Gastroesophageal sphincter (tissue), 4 donors: ENCODE measurements at regions not wholly inside any gene's neighbourhood (a gene's known extent, or its start where the extent isn't known, plus 50 kb on each side); places are given as distances from the start of the nearest gene placed in this dataset.

Experiments
- ATAC-seq: fragments of 150-250 bp; one replicate; pipeline ENCODE4 v1.9.1; 2016; ENCODE audit warnings: mild to moderate bottlenecking, moderate library complexity
- H3K27ac ChIP-seq, 4 donors: fragments of 200-600 bp; sonication (generic) in 3 of 4; 1 replicate in 3 of 4; 2 replicates in 1 of 4; pipeline ENCODE4 v1.5.1; 2016 to 2019
- H3K27me3 ChIP-seq: fragments of 200-600 bp; sonication (generic); one replicate; pipeline ENCODE4 v1.5.1; 2019
- H3K36me3 ChIP-seq, 2 donors: fragments of 200-600 bp; sonication (generic); one replicate each; pipeline ENCODE4 v1.5.1; 2019; ENCODE audit warnings: control low read depth in 1 of 2
- H3K4me1 ChIP-seq, 3 donors: fragments of 200-600 bp; sonication (generic); 1 replicate in 2 of 3; 2 replicates in 1 of 3; pipeline ENCODE4 v1.5.1; 2016 to 2019; ENCODE audit warnings: control low read depth in 2 of 3
- H3K4me3 ChIP-seq, 2 donors: fragments of 200-600 bp; sonication (generic); one replicate each; pipeline ENCODE4 v1.5.1; 2019; ENCODE audit warnings: mild to moderate bottlenecking in 1 of 2, moderate library complexity in 1 of 2
- H3K9me3 ChIP-seq, 3 donors: fragments of 200-600 bp; sonication (generic); one replicate each; pipeline ENCODE4 v1.5.1; 2017 to 2019; ENCODE audit warnings: control low read depth in 2 of 3
- EP300 ChIP-seq: sonication (generic); formaldehyde crosslinking; IDR thresholded peaks from one replicate; pipeline ENCODE4 v1.6.1; 2017; ENCODE audit warnings: antibody characterized with exemption, mild to moderate bottlenecking
- POLR2A ChIP-seq, 2 donors: fragments of 450-650 bp; IDR thresholded peaks; one replicate each; pipeline ENCODE4 v1.6.1; 2017; ENCODE audit warnings: antibody characterized with exemption in 2 of 2, mild to moderate bottlenecking in 2 of 2, moderate library complexity in 1 of 2
- POLR2AphosphoS5 ChIP-seq: sonication (generic); formaldehyde crosslinking; IDR thresholded peaks from one replicate; pipeline ENCODE4 v1.6.1; 2017; ENCODE audit warnings: antibody characterized with exemption
- WGBS, 2 donors: methylation state at CpG; one replicate each; pipeline ENCODE4 v1.1.5; 2018; ENCODE audit warnings: low coverage in 1 of 2; 5-methylcytosine and 5-hydroxymethylcytosine counted together
- small RNA-seq, 4 donors: library from RNA; depleted of rRNA; stranded (forward); fragments of <200 nt; gene quantifications; one replicate each; pipeline ENCODE3, GENCODE V24; 2016
- TF ChIP-seq, protein P1 (sequence below), 4 experiments: fragments of 200-600 bp in 2 of 4; fragments of 450-650 bp in 2 of 4; sonication (generic) in 1 of 4; IDR thresholded peaks; one replicate each; pipeline ENCODE4 v1.5.1; 2017 to 2019; ENCODE audit warnings: antibody characterized with exemption in 4 of 4, mild to moderate bottlenecking in 2 of 4, moderate library complexity in 2 of 4

DNA sequence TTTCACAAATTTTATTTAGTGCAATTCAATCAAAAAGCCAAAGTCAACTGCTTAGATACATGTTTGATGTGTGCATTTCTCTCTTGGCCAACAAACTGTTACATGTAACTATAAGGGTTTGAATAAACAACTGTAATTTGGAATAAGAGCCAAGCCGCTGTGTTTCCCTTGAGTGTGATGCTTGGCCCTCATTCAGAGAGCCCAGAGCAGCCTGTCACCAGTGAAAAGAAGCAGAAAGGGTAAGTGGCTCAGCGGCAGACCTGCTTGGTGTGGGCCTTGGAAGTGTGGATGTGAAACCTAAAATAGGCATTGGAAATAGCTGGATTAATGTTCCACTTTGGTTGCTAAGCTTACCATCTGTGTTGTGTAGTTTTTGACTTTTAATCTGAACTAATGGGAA, 924.6 kb downstream of the OLFM4 start:
- no peak overlapping the region for H3K27ac ChIP-seq
- no peak overlapping the region for H3K4me3 ChIP-seq
- H3K9me3 ChIP-seq, result no peaks in the 10 kb centered on the region
- no peak for ATAC-seq
- H3K27me3 ChIP-seq, result no peaks in the 10 kb centered on the region
- WGBS, 2 donors, result 12% methylated on average over 2 of the region's 2 CpGs; no CpG with 5 or more reads in 1 of the 2 donors
- no peaks in the 10 kb centered on the region for H3K4me1 ChIP-seq
- H3K36me3 ChIP-seq, result no peaks in the 10 kb centered on the region
- no peak for TF ChIP-seq POLR2A (IDR thresholded peaks at IDR 0.05)
- TF ChIP-seq, protein P1, sequence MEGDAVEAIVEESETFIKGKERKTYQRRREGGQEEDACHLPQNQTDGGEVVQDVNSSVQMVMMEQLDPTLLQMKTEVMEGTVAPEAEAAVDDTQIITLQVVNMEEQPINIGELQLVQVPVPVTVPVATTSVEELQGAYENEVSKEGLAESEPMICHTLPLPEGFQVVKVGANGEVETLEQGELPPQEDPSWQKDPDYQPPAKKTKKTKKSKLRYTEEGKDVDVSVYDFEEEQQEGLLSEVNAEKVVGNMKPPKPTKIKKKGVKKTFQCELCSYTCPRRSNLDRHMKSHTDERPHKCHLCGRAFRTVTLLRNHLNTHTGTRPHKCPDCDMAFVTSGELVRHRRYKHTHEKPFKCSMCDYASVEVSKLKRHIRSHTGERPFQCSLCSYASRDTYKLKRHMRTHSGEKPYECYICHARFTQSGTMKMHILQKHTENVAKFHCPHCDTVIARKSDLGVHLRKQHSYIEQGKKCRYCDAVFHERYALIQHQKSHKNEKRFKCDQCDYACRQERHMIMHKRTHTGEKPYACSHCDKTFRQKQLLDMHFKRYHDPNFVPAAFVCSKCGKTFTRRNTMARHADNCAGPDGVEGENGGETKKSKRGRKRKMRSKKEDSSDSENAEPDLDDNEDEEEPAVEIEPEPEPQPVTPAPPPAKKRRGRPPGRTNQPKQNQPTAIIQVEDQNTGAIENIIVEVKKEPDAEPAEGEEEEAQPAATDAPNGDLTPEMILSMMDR (IDR thresholded peaks at IDR 0.05), result no peak
- no peak for TF ChIP-seq EP300
- no peak for TF ChIP-seq POLR2AphosphoS5

Small RNA genes lying in the stretch of these regions (small RNA-seq; reads per million reads assigned to genes)
- gene RN7SL618P, result 0 reads per million in 4 donors
